HepG2 (cell line): ENCODE measurements at regions not wholly inside any gene's neighbourhood (a gene's known extent, or its start where the extent isn't known, plus 50 kb on each side); places are given as distances from the start of the nearest gene placed in this dataset.

ENCODE experiments used
- ATAC-seq: fragments of 200-7000 bp; cut with Tn5 transposase; 3 replicates; pipeline ENCODE4 v1.9.1; 2020; ENCODE audit warnings: mild to moderate bottlenecking, moderate library complexity
- BruUV-seq: library from RNA; stranded (reverse); fragments of 400-500 nt; replicated peaks from 2 replicates; lab custom pipeline; 2021; lab: Mats Ljungman, UMichigan
- CTCF ChIA-PET: fragments of 300-600 bp; formaldehyde crosslinking; extraction: SDS; loops from one replicate; lab custom pipeline; 2021; ENCODE audit warnings: low total read pairs, inconsistent platforms, low intra/inter-chr PET ratio; lab: Yijun Ruan, JAX
- POLR2A ChIA-PET: fragments of 350-600 bp; sonication (Branson Sonifier 250); formaldehyde crosslinking; loops from one replicate; lab custom pipeline; 2020; ENCODE audit warnings: antibody characterized with exemption, inconsistent platforms; lab: Yijun Ruan, JAX
- DNase-seq: peaks from one replicate; pipeline ENCODE4 v3.0.0-alpha.2; 2015; ENCODE audit warnings: low spot score
- FAIRE-seq: peaks from 3 replicates; lab custom pipeline; 2011; peaks lifted over from hg19 to GRCh38; lab: Jason Lieb, UNC
- H2AFZ ChIP-seq: one replicate; pipeline ENCODE4 v1.6.1; 2011; ENCODE audit warnings: low read length, inconsistent platforms
- H3K27ac ChIP-seq: fragments of 300-600 bp; 3 replicates; pipeline ENCODE4 v1.8.0; 2011; ENCODE audit warnings: mixed run types, mild to moderate bottlenecking, mixed read lengths, low read length, inconsistent platforms; ENCODE audit not compliant: insufficient read depth; ENCODE audit errors: extremely low read length
- H3K27me3 ChIP-seq, 2 experiments: fragments of 200-600 bp in 1 of 2; 2 replicates in 1 of 2; 3 replicates in 1 of 2; pipeline versions ENCODE4 v1.6.0 to v1.8.0; 2011; ENCODE audit warnings: low read length in 2 of 2, mild to moderate bottlenecking in 2 of 2, moderate library complexity in 2 of 2, inconsistent platforms in 1 of 2; ENCODE audit not compliant: insufficient read depth in 2 of 2, control insufficient read depth in 1 of 2
- H3K36me3 ChIP-seq, 2 experiments: fragments of 200-600 bp in 1 of 2; replicated peaks in 1 of 2; 2 replicates in 1 of 2; 3 replicates in 1 of 2; pipeline versions ENCODE4 v1.5.1 to v1.8.0; 2011; ENCODE audit warnings: low read length in 2 of 2, inconsistent platforms in 1 of 2; ENCODE audit not compliant: insufficient read depth in 2 of 2, control insufficient read depth in 1 of 2
- H3K4me1 ChIP-seq: 2 replicates; pipeline ENCODE4 v1.5.1; 2012; ENCODE audit warnings: low read length, inconsistent platforms; ENCODE audit not compliant: insufficient read depth
- H3K4me2 ChIP-seq: 2 replicates; pipeline ENCODE4 v1.6.0; 2011; ENCODE audit warnings: low read depth, low read length, inconsistent platforms
- H3K4me3 ChIP-seq, 3 experiments: fragments of 200-600 bp in 1 of 3; sonication (generic), shearing (Covaris generic) in 1 of 3; replicated peaks in 1 of 3; 2 replicates each; pipeline ENCODE4 v1.5.1; 2011 to 2016; ENCODE audit warnings: low read length in 3 of 3, inconsistent platforms in 2 of 3, low read depth in 2 of 3, mild to moderate bottlenecking in 2 of 3, control low read depth in 1 of 3, mixed read lengths in 1 of 3; ENCODE audit not compliant: insufficient read depth in 1 of 3
- H3K79me2 ChIP-seq: one replicate; pipeline ENCODE4 v1.6.1; 2011; ENCODE audit warnings: low read length, inconsistent platforms; ENCODE audit not compliant: insufficient read depth
- H3K9ac ChIP-seq: 2 replicates; pipeline ENCODE4 v1.6.0; 2011; ENCODE audit warnings: mild to moderate bottlenecking, low read depth, low read length, inconsistent platforms; ENCODE audit not compliant: insufficient read depth
- H3K9me3 ChIP-seq: 2 replicates; pipeline ENCODE4 v1.5.1; 2012; ENCODE audit warnings: mild to moderate bottlenecking, low read length
- H4K20me1 ChIP-seq: 2 replicates; pipeline ENCODE4 v1.6.0; 2011; ENCODE audit warnings: inconsistent platforms, mild to moderate bottlenecking, low read length, moderate library complexity; ENCODE audit not compliant: insufficient read depth
- SPEN ChIP-seq: sonication (generic); formaldehyde crosslinking; IDR thresholded peaks from 2 replicates; pipeline ENCODE4 v1.5.1; 2020; ENCODE audit warnings: low read depth, mild to moderate bottlenecking, missing genetic modification reagents
- ZNF12 ChIP-seq: sonication (generic); formaldehyde crosslinking; IDR thresholded peaks from 2 replicates; pipeline ENCODE4 v1.5.0; 2020; ENCODE audit warnings: missing genetic modification reagents
- ZNF205 ChIP-seq: IDR thresholded peaks from 2 replicates; pipeline ENCODE4 v1.6.1; 2018; ENCODE audit warnings: missing biosample characterization, missing genetic modification reagents
- ZNF260 ChIP-seq: sonication (generic); formaldehyde crosslinking; IDR thresholded peaks from 2 replicates; pipeline ENCODE4 v1.4.0; 2020; ENCODE audit warnings: missing genetic modification reagents, low read depth, mild to moderate bottlenecking, borderline replicate concordance
- ZNF576 ChIP-seq: sonication (generic); formaldehyde crosslinking; IDR thresholded peaks from 2 replicates; pipeline ENCODE4 v1.4.0; 2020; ENCODE audit warnings: mild to moderate bottlenecking, missing genetic modification reagents
- WGBS: methylation state at CpG from one replicate; pipeline ENCODE4 v1.1.6; 2017; ENCODE audit warnings: low lambda C conversion rate; 5-methylcytosine and 5-hydroxymethylcytosine counted together
- in situ Hi-C: cut with HindIII; loops from 2 replicates; pipeline ENCODE4 v1.10.0; 2017; ENCODE audit warnings: low pct_unique_long_range_greater_than_20kb; ENCODE audit not compliant: extremely low pct_ligation_motif_present
- intact Hi-C: fragments of 100-400 bp; cut with micrococcal nuclease; formaldehyde crosslinking; loops from one replicate; pipeline ENCODE4 v1.10.0; 2022; ENCODE audit not compliant: unreplicated experiment

- TF ChIP-seq ZNF576: no peak
These were observed 175.6 kb downstream of the SKIDA1 start (continued) for GRCh38 chr10:21349912-21350286.

GRCh38 chr10:21347785-21348170, 177.7 kb downstream of the SKIDA1 start:
- BruUV-seq: no TSS peak
- Histone ChIP-seq H3K9ac (no peak overlapping the region), H3K4me2 (no peak overlapping the region), H3K36me3 (no peaks in the 10 kb centered on the region), H2AFZ (no peak overlapping the region), H3K79me2 (no peaks in the 10 kb centered on the region), H3K27ac (no peak overlapping the region), H3K4me1 (no peaks in the 10 kb centered on the region), H3K9me3 (no peaks in the 10 kb centered on the region), H3K4me3 (no peak overlapping the region), H4K20me1 (no peaks in the 10 kb centered on the region), H3K27me3 (peaks cover 0 to 12% of the 10 kb centered on the region in 2 experiments; a peak in 2 of 5 replicates)
- POLR2A ChIA-PET: no interaction called here
- ATAC-seq (no peak), FAIRE-seq (no peak), DNase-seq (no peak)
- TF ChIP-seq ZNF260 (CRISPR knock-in tag): no peak
- TF ChIP-seq ZNF205: no peak
- in situ Hi-C loops: no loop called here
- CTCF ChIA-PET: no interaction called here
- intact Hi-C loops: no loop called here
- WGBS: 0% methylated on average over 2 of the region's 2 CpGs

GRCh38 chr10:21347043-21347784, 178.3 kb downstream of the SKIDA1 start:
- H2AFZ ChIP-seq: no peak overlapping the region
- H3K4me1 ChIP-seq: no peaks in the 10 kb centered on the region
- H3K79me2 ChIP-seq: no peaks in the 10 kb centered on the region
- DNase-seq (no peak), FAIRE-seq (no peak), ATAC-seq (no peak)
- peaks cover 0 to 12% of the 10 kb centered on the region in 2 experiments; a peak in 2 of 5 replicates for H3K27me3 ChIP-seq
- ChIA-PET POLR2A (no interaction called here), CTCF (no interaction called here)
- no peak overlapping the region for H3K27ac ChIP-seq
- H3K4me3 ChIP-seq: no peak overlapping the region
- intact Hi-C loops: no loop called here
- H3K9me3 ChIP-seq: no peaks in the 10 kb centered on the region
- TF ChIP-seq SPEN (CRISPR knock-in tag) (no peak), ZNF12 (peak; percentile 94)
- 43% methylated on average over 7 of the region's 7 CpGs for WGBS
- no TSS peak for BruUV-seq
- no peaks in the 10 kb centered on the region for H4K20me1 ChIP-seq
- H3K9ac ChIP-seq: no peak overlapping the region
- no peak overlapping the region for H3K4me2 ChIP-seq
- in situ Hi-C loops: no loop called here
- no peaks in the 10 kb centered on the region for H3K36me3 ChIP-seq
